T-helper 2 cell treated with Interferon-gamma antibody and Interleukin-4, amounts not matched to agents 5 μg/mL and 100 μg/mL, for 36 hours (primary cell): ENCODE measurements at regions not wholly inside any gene's neighbourhood (a gene's known extent, or its start where the extent isn't known, plus 50 kb on each side); places are given as distances from the start of the nearest gene placed in this dataset.
"Not testable (repeated sequence)": the region's sequence is repeated elsewhere in the genome, so short reads cannot be mapped to it uniquely, and the experiment has no call there.

ENCODE experiments used
- DNase-seq: peaks from one replicate; pipeline ENCODE4 v3.0.0; 2021; ENCODE audit warnings: low spot score
- H3K27ac Mint-ChIP-seq: one replicate; pipeline ENCODE4 v1.8.0; 2021; ENCODE audit warnings: mild to moderate bottlenecking, mixed read lengths
- H3K27me3 Mint-ChIP-seq: one replicate; pipeline ENCODE4 v1.8.0; 2021; ENCODE audit warnings: low read depth, mixed read lengths
- H3K36me3 Mint-ChIP-seq: one replicate; pipeline ENCODE4 v1.8.0; 2021; ENCODE audit warnings: low read depth, mixed read lengths
- H3K4me1 Mint-ChIP-seq: one replicate; pipeline ENCODE4 v1.8.0; 2021; ENCODE audit warnings: low read depth, mixed read lengths
- H3K4me3 Mint-ChIP-seq: one replicate; pipeline ENCODE4 v1.8.0; 2022; ENCODE audit warnings: mild to moderate bottlenecking, moderate library complexity, mixed read lengths
- H3K9me3 Mint-ChIP-seq: one replicate; pipeline ENCODE4 v1.8.0; 2021; ENCODE audit warnings: mixed read lengths

GRCh38 chrX:11836284-11836683, 78.2 kb downstream of the MSL3 start:
- Mint-ChIP-seq H3K27me3 (peaks cover 2% of the 10 kb centered on the region), H3K4me1 (peaks cover 2% of the 10 kb centered on the region), H3K4me3 (no peak overlapping the region), H3K9me3 (no peaks in the 10 kb centered on the region), H3K27ac (no peak overlapping the region), H3K36me3 (no peaks in the 10 kb centered on the region)
- no peak for DNase-seq

GRCh38 chrX:11837437-11837836, 79.4 kb downstream of the MSL3 start:
- Mint-ChIP-seq H3K4me3 (no peak overlapping the region), H3K4me1 (peaks cover 2% of the 10 kb centered on the region), H3K27ac (no peak overlapping the region), H3K9me3 (no peaks in the 10 kb centered on the region), H3K36me3 (no peaks in the 10 kb centered on the region), H3K27me3 (no peaks in the 10 kb centered on the region)
- DNase-seq = no peak

- Mint-ChIP-seq H3K9me3 (no peaks in the 10 kb centered on the region), H3K36me3 (no peaks in the 10 kb centered on the region), H3K4me1 (peaks cover 4% of the 10 kb centered on the region), H3K27me3 (no peaks in the 10 kb centered on the region), H3K4me3 (no peak overlapping the region), H3K27ac (no peak overlapping the region)
- DNase-seq = no peak
Measured at GRCh38 chrX:11864171-11864570, 106.1 kb downstream of the MSL3 start.

GRCh38 chrX:11867610-11868345, 109.7 kb downstream of the MSL3 start:
- Mint-ChIP-seq H3K27me3 (no peaks in the 10 kb centered on the region), H3K4me1 (peaks cover 4% of the 10 kb centered on the region), H3K27ac (no peak overlapping the region), H3K9me3 (no peaks in the 10 kb centered on the region), H3K36me3 (no peaks in the 10 kb centered on the region), H3K4me3 (no peak overlapping the region)
- no peak for DNase-seq

DNA sequence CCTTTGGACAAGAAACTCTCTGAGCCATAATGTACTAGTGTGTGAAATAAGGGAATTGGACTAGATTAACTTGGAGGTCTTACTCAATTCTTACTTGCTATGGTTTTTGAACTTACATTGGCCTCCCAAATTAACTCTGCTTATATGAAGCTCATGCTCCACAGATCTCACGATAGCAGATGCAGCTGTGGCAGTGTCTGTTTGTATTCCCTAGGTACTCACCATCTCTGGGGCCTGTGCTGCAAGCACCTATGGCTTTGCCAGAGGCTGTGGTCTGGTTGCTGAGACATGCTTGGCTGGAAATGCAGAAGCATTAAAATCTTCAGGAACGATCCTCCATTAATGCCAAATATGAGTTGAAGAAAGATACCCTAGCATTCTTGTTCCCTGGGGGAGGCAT, 112.8 kb downstream of the MSL3 start:
- Mint-ChIP-seq H3K9me3 (no peaks in the 10 kb centered on the region), H3K36me3 (no peaks in the 10 kb centered on the region), H3K4me3 (no peak overlapping the region), H3K27me3 (no peaks in the 10 kb centered on the region), H3K4me1 (no peaks in the 10 kb centered on the region), H3K27ac (no peak overlapping the region)
- DNase-seq = no peak

DNA sequence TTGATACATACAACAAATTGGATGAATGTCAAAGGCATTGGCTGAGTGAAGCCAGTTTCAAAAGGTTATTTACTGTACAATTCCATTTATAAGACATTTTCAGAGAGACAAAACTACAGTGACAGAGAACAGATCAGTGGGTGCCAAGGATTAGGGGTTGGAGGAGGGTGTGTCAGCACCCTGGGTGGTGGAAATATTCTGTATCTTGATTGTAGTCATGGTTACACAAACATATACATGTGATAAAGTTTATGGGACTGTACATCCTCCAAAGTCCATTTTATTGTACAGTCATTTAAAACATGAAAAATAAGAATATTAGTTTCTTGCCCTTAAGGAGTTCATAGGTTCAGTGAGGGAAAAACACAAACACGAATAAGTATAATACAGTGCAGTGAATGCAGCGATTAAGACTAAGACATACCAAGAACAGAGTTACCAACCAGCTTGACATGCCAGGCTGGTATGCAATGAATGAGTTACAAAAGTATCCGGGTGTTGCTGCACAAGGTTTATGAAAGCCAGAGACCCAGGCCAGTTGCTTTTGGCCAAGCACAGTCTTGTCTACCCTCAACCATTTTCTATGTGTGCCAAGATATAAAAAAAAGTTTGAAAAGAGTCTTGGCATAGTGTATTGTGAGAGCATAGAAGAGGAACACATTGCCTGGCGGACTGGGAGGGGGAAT, 123.6 kb downstream of the MSL3 start:
- Mint-ChIP-seq H3K4me3 (no peak overlapping the region), H3K4me1 (no peaks in the 10 kb centered on the region), H3K9me3 (no peaks in the 10 kb centered on the region), H3K27ac (no peak overlapping the region), H3K27me3 (no peaks in the 10 kb centered on the region), H3K36me3 (no peaks in the 10 kb centered on the region)
- DNase-seq = no peak

DNA sequence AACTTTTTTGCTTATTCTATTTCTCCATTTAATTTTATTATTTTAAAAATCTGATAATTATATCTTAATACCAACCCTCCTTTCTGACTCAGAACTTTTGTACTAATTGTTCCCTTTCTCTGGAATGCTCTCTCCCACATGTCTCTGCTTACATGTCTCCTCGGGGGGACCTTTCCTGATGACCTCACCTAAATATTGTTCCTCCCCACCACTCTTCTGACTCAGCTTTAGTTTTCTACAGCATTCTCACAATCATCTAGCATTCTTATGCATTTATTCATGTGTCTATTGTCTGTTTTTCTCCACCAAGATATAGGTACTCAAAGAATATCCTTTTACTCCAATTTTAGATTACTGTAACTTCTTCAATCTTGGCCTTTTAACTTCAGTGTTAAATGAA, 128.7 kb downstream of the MSL3 start:
- Mint-ChIP-seq H3K9me3 (no peaks in the 10 kb centered on the region), H3K4me3 (no peak overlapping the region)

GRCh38 chrX:11887175-11887574, 129.1 kb downstream of the MSL3 start:
- no peak for DNase-seq
- Mint-ChIP-seq H3K9me3 (no peaks in the 10 kb centered on the region), H3K4me1 (no peaks in the 10 kb centered on the region), H3K4me3 (no peak overlapping the region), H3K36me3 (no peaks in the 10 kb centered on the region), H3K27me3 (no peaks in the 10 kb centered on the region), H3K27ac (no peak overlapping the region)

More for the DNA sequence above, 128.7 kb downstream of the MSL3 start:
- no peak for DNase-seq
- no peaks in the 10 kb centered on the region for H3K27me3 Mint-ChIP-seq
- H3K4me1 Mint-ChIP-seq = no peaks in the 10 kb centered on the region
- no peaks in the 10 kb centered on the region for H3K36me3 Mint-ChIP-seq
- no peak overlapping the region for H3K27ac Mint-ChIP-seq

- DNase-seq = no peak
- no peaks in the 10 kb centered on the region for H3K36me3 Mint-ChIP-seq
- no peaks in the 10 kb centered on the region for H3K9me3 Mint-ChIP-seq
- no peak overlapping the region for H3K4me3 Mint-ChIP-seq
- no peak overlapping the region for H3K27ac Mint-ChIP-seq
- no peaks in the 10 kb centered on the region for H3K4me1 Mint-ChIP-seq
- no peaks in the 10 kb centered on the region for H3K27me3 Mint-ChIP-seq
Measured at GRCh38 chrX:11888421-11888820, 130.4 kb downstream of the MSL3 start.

DNA sequence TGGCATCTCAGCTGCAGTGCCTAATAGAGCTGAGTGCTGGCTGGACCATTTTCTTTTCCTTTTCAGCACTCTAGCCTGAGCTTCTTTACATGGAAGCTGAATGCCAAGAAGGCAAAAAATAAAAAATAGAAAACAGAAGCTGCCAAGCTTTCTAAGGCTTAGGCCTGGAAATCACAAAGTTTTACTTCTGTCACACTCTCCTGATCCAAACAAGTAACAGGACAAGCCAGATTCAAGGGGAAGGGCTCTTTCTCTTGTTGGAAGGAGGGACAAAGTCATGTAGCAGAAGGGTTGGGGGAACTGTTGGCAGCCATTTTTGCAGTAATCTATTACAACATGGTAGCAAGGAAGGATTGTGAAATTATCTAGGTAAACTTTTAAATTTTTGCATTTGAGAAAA, 131.8 kb downstream of the MSL3 start:
- no peaks in the 10 kb centered on the region for H3K9me3 Mint-ChIP-seq

GRCh38 chrX:11890836-11891514, 132.9 kb downstream of the MSL3 start:
- H3K4me1 Mint-ChIP-seq = no peaks in the 10 kb centered on the region
- no peaks in the 10 kb centered on the region for H3K36me3 Mint-ChIP-seq
- H3K27ac Mint-ChIP-seq = no peak overlapping the region
- H3K9me3 Mint-ChIP-seq = no peaks in the 10 kb centered on the region
- DNase-seq = no peak
- H3K27me3 Mint-ChIP-seq = no peaks in the 10 kb centered on the region
- no peak overlapping the region for H3K4me3 Mint-ChIP-seq

More for the DNA sequence above, 131.8 kb downstream of the MSL3 start:
- Mint-ChIP-seq H3K36me3 (no peaks in the 10 kb centered on the region), H3K27me3 (no peaks in the 10 kb centered on the region), H3K4me3 (no peak overlapping the region), H3K4me1 (no peaks in the 10 kb centered on the region), H3K27ac (no peak overlapping the region)
- no peak for DNase-seq

GRCh38 chrX:11893933-11894710, 136.1 kb downstream of the MSL3 start:
- Mint-ChIP-seq H3K27ac (no peak overlapping the region), H3K4me1 (no peaks in the 10 kb centered on the region), H3K4me3 (no peak overlapping the region), H3K27me3 (no peaks in the 10 kb centered on the region), H3K9me3 (no peaks in the 10 kb centered on the region), H3K36me3 (no peaks in the 10 kb centered on the region)
- DNase-seq = no peak

DNA sequence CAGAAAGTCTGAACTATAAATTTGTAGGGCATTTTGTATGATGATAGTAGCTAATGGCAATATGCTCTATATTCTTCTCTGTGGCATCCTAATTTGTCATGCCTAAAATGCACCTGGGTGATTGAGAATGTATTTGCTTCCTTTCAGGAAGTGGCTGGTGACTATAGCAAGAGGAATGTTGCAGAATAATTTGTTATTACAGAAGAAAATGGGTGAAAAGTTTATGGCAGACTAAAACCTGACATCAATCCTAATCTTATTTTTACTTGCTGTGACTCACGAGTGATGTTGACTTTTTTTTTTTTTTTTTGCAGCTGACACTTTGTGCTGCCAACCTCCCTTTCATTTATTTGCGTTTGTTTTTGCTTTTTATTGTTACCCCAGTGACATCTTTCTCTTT, 141.1 kb downstream of the MSL3 start:
- Mint-ChIP-seq H3K27me3 (no peaks in the 10 kb centered on the region), H3K4me1 (no peaks in the 10 kb centered on the region), H3K4me3 (no peak overlapping the region), H3K27ac (no peak overlapping the region), H3K9me3 (no peaks in the 10 kb centered on the region), H3K36me3 (no peaks in the 10 kb centered on the region)
- DNase-seq = no peak

DNA sequence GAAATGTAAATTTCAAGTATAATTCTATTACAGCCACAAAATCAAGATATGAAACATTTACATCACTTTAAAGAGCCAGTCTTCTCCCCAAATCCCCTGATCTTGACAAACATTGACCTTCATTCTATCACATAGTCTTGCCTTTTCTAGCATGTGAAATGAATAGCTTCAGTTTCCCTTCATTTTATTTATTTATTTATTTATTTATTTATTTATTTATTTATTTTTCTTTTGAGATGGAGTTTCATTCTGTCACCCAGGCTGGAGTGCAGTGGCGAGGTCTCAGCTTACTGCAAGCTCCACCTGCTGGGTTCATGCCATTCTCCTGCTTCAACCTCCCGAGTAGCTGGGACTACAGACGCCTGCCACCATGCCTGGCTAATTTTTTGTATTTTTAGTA, 147.9 kb downstream of the MSL3 start:
- H3K27me3 Mint-ChIP-seq, H3K9me3 Mint-ChIP-seq, H3K27ac Mint-ChIP-seq, DNase-seq, H3K36me3 Mint-ChIP-seq, H3K4me3 Mint-ChIP-seq, H3K4me1 Mint-ChIP-seq: not testable (repeated sequence)
